Lower lobe of right lung (tissue), 2 donors: ENCODE measurements at regions not wholly inside any gene's neighbourhood (a gene's known extent, or its start where the extent isn't known, plus 50 kb on each side); places are given as distances from the start of the nearest gene placed in this dataset.

Experiments used
- ATAC-seq, 2 donors: fragments of 200-7000 bp; cut with Tn5 transposase; one replicate each; pipeline ENCODE4 v1.9.1; 2020 to 2022; ENCODE audit warnings: mild to moderate bottlenecking in 2 of 2, moderate library complexity in 2 of 2
- DNase-seq: peaks from one replicate; pipeline ENCODE4 v3.0.0-alpha.2; 2020
- H3K27ac ChIP-seq: fragments of 200-600 bp; one replicate; pipeline ENCODE4 v1.8.0; 2022
- H3K27me3 ChIP-seq: fragments of 200-600 bp; one replicate; pipeline ENCODE4 v1.8.0; 2022; ENCODE audit warnings: low read depth
- H3K36me3 ChIP-seq: fragments of 200-600 bp; one replicate; pipeline ENCODE4 v1.8.0; 2022; ENCODE audit warnings: mild to moderate bottlenecking
- H3K4me1 ChIP-seq: fragments of 200-600 bp; one replicate; pipeline ENCODE4 v1.8.0; 2022
- H3K4me3 ChIP-seq: fragments of 200-600 bp; one replicate; pipeline ENCODE4 v1.8.0; 2022; ENCODE audit warnings: mild to moderate bottlenecking
- H3K9me3 ChIP-seq: fragments of 200-600 bp; one replicate; pipeline ENCODE4 v1.8.0; 2022
- intact Hi-C: fragments of 100-400 bp; cut with DNase I; formaldehyde crosslinking; loops from one replicate; pipeline ENCODE4 v1.11.0; 2022
- TF ChIP-seq, protein P1 (sequence below): fragments of 200-600 bp; IDR thresholded peaks from one replicate; pipeline ENCODE4 v1.8.0; 2022; ENCODE audit warnings: antibody characterized with exemption, mild to moderate bottlenecking
- donor health status: DM: no; HTN: yes; CAD: no; lungs with severe emphysema.

- no peaks in the 10 kb centered on the region for H3K27me3 ChIP-seq
- H3K36me3 ChIP-seq: no peaks in the 10 kb centered on the region
- TF ChIP-seq, protein P1, sequence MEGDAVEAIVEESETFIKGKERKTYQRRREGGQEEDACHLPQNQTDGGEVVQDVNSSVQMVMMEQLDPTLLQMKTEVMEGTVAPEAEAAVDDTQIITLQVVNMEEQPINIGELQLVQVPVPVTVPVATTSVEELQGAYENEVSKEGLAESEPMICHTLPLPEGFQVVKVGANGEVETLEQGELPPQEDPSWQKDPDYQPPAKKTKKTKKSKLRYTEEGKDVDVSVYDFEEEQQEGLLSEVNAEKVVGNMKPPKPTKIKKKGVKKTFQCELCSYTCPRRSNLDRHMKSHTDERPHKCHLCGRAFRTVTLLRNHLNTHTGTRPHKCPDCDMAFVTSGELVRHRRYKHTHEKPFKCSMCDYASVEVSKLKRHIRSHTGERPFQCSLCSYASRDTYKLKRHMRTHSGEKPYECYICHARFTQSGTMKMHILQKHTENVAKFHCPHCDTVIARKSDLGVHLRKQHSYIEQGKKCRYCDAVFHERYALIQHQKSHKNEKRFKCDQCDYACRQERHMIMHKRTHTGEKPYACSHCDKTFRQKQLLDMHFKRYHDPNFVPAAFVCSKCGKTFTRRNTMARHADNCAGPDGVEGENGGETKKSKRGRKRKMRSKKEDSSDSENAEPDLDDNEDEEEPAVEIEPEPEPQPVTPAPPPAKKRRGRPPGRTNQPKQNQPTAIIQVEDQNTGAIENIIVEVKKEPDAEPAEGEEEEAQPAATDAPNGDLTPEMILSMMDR: no peak
- DNase-seq (no peak), ATAC-seq (no peak)
- no peaks in the 10 kb centered on the region for H3K9me3 ChIP-seq
- H3K4me1 ChIP-seq: no peaks in the 10 kb centered on the region
- intact Hi-C loops: no loop called here
- H3K27ac ChIP-seq: no peak overlapping the region
- no peak overlapping the region for H3K4me3 ChIP-seq
These were observed 1048.6 kb downstream of the PCDH7 start for GRCh38 chr4:31768756-31769155.

DNA sequence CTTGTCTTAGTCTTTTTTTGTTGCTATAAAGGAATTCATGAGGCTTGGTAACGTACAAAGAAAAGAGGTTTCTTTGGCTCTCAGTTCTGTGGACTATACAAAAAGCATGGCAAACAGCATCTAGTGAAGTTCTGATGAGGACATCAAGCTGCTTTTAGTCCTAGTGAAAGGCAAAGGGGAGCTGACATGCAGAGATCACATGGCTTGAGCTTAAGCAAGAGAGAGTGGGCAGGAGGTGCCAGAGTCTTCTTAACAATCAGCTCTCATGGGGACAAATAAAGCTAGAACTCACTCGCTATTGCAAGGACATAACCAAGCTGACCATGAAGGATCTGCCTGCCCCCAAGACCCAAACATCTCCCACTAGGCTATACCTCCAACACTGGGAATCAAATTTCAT, 1063.1 kb downstream of the PCDH7 start:
- DNase-seq (no peak), ATAC-seq (no peak)
- H3K4me1 ChIP-seq: no peaks in the 10 kb centered on the region
- H3K27me3 ChIP-seq: no peaks in the 10 kb centered on the region
- H3K27ac ChIP-seq: no peak overlapping the region
- TF ChIP-seq, protein P1: no peak
- H3K9me3 ChIP-seq: no peaks in the 10 kb centered on the region
- H3K36me3 ChIP-seq: no peaks in the 10 kb centered on the region
- no peak overlapping the region for H3K4me3 ChIP-seq
- intact Hi-C loops: no loop called here

DNA sequence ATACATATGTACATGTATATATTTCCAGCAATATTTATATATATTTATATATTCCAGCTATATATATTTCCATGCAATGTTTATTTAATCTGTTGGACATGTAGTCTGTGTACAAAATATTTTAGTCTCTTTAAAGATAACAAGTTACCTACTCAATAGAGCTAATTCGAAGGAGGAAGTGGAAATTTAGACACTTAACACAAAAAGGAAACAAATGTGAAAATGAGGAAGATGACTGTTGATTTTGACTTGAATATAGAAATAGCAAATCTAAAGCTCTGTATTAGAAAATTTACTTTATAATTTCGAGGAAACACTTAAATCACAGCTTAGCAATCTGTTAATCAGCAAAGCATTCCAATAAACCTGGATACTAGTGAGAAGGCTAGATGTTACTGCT, 1064.4 kb downstream of the PCDH7 start:
- H3K9me3 ChIP-seq: no peaks in the 10 kb centered on the region
- TF ChIP-seq, protein P1: no peak
- no peaks in the 10 kb centered on the region for H3K27me3 ChIP-seq
- intact Hi-C loops: no loop called here
- H3K27ac ChIP-seq: no peak overlapping the region
- no peak for DNase-seq
- H3K4me3 ChIP-seq: no peak overlapping the region
- no peaks in the 10 kb centered on the region for H3K36me3 ChIP-seq
- no peak for ATAC-seq
- no peaks in the 10 kb centered on the region for H3K4me1 ChIP-seq

DNA sequence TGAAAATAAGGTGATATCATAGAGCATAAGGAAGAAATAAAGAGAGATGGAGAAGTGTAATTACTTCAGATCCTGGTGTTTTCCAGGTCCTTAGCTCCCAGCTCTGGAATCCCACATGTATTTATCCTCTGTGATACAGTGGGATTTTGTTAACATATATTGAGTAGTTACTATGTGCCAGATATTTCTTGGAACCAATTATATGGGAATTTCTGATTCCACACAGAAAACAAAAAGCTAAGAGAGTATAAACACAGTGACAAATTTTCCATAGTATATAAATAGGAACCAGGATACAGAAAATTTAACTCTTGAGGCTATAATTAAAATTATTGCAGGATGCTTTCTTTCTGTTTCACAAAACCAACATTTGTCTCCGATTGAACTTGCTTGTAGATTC, 1067.5 kb downstream of the PCDH7 start:
- intact Hi-C loops: no loop called here
- Histone ChIP-seq H3K27ac (no peak overlapping the region), H3K4me1 (no peaks in the 10 kb centered on the region), H3K9me3 (no peaks in the 10 kb centered on the region), H3K4me3 (no peak overlapping the region), H3K36me3 (no peaks in the 10 kb centered on the region), H3K27me3 (no peaks in the 10 kb centered on the region)
- DNase-seq (no peak), ATAC-seq (no peak)
- TF ChIP-seq, protein P1: no peak

DNA sequence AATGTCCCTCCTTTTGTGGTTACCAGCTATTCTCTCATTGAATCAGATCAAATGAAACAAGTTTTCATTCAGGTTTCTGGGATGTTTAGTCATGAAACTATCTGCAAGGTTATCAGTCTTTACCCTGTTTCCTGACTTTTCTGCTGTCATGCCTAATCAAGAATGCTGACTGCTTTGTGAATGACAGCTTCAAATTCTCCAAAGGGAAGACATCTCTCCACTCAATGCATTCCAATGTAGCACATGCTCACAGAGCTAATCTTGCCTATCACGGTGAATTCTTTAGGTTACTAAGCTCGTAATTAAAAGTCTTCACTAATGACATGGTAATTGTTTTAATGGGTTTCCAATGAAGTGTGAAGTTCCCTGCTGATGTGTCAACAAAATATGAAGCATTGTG, 1068.5 kb downstream of the PCDH7 start:
- no peak overlapping the region for H3K27ac ChIP-seq
- no peaks in the 10 kb centered on the region for H3K27me3 ChIP-seq
- TF ChIP-seq, protein P1: no peak
- no peak for DNase-seq
- H3K36me3 ChIP-seq: no peaks in the 10 kb centered on the region
- H3K9me3 ChIP-seq: no peaks in the 10 kb centered on the region
- intact Hi-C loops: no loop called here
- ATAC-seq: no peak
- no peaks in the 10 kb centered on the region for H3K4me1 ChIP-seq
- H3K4me3 ChIP-seq: no peak overlapping the region

DNA sequence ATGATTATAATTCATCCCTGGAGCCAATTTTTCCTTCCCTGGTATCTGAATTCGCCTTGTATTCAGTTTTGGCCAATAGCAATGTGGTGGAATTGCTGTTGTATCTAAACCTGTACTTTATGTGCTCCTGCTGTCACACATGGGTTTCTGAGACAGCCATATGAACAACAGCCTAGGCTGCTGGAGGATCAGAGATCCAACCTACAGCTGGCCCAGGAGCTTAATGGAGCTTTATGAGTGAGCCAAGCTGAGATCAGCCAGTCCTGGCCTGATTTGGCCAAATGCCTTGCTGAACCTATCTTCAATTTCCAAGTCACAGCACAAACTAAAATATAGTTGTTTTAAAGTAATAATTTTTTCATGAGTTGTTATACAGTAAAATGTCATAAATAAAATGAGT, 1071.5 kb downstream of the PCDH7 start:
- intact Hi-C loops: no loop called here
- Histone ChIP-seq H3K27me3 (no peaks in the 10 kb centered on the region), H3K4me1 (no peaks in the 10 kb centered on the region), H3K9me3 (peaks cover under 1% of the 10 kb centered on the region), H3K36me3 (no peaks in the 10 kb centered on the region), H3K4me3 (no peak overlapping the region), H3K27ac (no peak overlapping the region)
- ATAC-seq (no peak), DNase-seq (no peak)
- TF ChIP-seq, protein P1: no peak
